Erythroblast (primary cell): ENCODE measurements at regions not wholly inside any gene's neighbourhood (a gene's known extent, or its start where the extent isn't known, plus 50 kb on each side); places are given as distances from the start of the nearest gene placed in this dataset.

ENCODE experiments used
- GATA1 ChIP-seq: IDR thresholded peaks from 2 replicates; pipeline ENCODE4 v1.6.1; 2011; ENCODE audit warnings: low read depth, mild to moderate bottlenecking, control low read depth, low read length, moderate library complexity
- POLR2A ChIP-seq: IDR thresholded peaks from 2 replicates; pipeline ENCODE4 v1.6.1; 2011; ENCODE audit warnings: mild to moderate bottlenecking, low read length

DNA sequence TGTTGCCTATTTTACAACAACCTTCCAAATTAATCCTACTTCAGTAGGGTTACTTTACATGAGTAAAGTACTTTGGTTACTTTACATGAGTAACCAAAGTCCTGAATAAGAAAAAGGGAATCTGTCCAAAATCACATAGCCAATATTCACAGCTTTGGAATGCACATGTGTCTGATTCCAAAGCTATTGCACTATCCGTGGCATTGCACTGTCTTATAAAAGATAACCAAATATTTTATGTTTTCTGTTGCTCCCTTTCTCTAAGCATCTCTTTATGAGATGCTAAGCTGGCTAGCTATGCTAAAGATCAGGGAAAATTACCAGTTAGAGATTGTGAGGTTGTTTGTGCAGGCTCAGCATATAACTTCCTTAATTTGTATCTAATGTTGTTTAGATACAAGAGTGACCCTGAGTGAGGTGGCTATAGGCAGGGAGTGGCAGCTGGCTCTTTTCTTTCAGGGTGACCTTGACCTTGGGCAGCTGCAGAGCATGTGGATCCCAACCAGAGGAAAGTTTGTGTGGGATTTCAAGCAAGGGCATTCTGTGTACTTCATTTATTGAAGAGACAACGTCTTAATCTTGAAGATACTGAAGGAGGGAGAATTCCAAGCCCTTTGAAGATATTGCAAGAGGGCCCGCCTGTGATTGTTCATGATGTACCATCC is 366.1 kb upstream of the ANKRD30A start:
- no peak for TF ChIP-seq POLR2A
- no peak for TF ChIP-seq GATA1
